GM18499 (cell line): ENCODE measurements at regions not wholly inside any gene's neighbourhood (a gene's known extent, or its start where the extent isn't known, plus 50 kb on each side); places are given as distances from the start of the nearest gene placed in this dataset.
"Not testable (repeated sequence)": the region's sequence is repeated elsewhere in the genome, so short reads cannot be mapped to it uniquely, and the experiment has no call there.

ENCODE experiments used
- ATAC-seq: cut with Tn5 transposase; IDR thresholded peaks from one replicate; pipeline ENCODE4 v1.9.1; 2021; ENCODE audit warnings: moderate number of reproducible peaks; ENCODE audit not compliant: insufficient read depth, unreplicated experiment

- ATAC-seq: no peak
Observed at GRCh38 chr19:29015569-29015968, 197.4 kb downstream of the UQCRFS1 start.

- no peak for ATAC-seq
Observed at GRCh38 chr19:29014857-29015436, 198.0 kb downstream of the UQCRFS1 start.

- ATAC-seq: no peak
Observed at GRCh38 chr19:29013988-29014387, 199.0 kb downstream of the UQCRFS1 start.

- no peak for ATAC-seq
Observed at GRCh38 chr19:29013325-29013724, 199.6 kb downstream of the UQCRFS1 start.

- ATAC-seq: no peak
Observed at GRCh38 chr19:29012457-29012856, 200.5 kb downstream of the UQCRFS1 start.

- ATAC-seq: no peak
Observed at GRCh38 chr19:29010276-29010675, 202.7 kb downstream of the UQCRFS1 start.

- ATAC-seq: no peak
Observed at GRCh38 chr19:29006057-29006735, 206.8 kb downstream of the UQCRFS1 start.

- ATAC-seq: no peak
Observed at GRCh38 chr19:29004796-29005195, 208.2 kb downstream of the UQCRFS1 start.

- no peak for ATAC-seq
Observed at GRCh38 chr19:29003641-29004409, 209.1 kb downstream of the UQCRFS1 start.

GRCh38 chr19:29002336-29002735, 210.6 kb downstream of the UQCRFS1 start:
- no peak for ATAC-seq

GRCh38 chr19:29001597-29002245, 211.2 kb downstream of the UQCRFS1 start:
- no peak for ATAC-seq

GRCh38 chr19:29001141-29001581, 211.8 kb downstream of the UQCRFS1 start:
- no peak for ATAC-seq

- no peak for ATAC-seq
Observed at GRCh38 chr19:28999724-29000433, 213.1 kb downstream of the UQCRFS1 start.

GRCh38 chr19:28998974-28999373, 214.0 kb downstream of the UQCRFS1 start:
- ATAC-seq: no peak

GRCh38 chr19:28997866-28998265, 215.1 kb downstream of the UQCRFS1 start:
- not testable (repeated sequence) for ATAC-seq

- no peak for ATAC-seq
Observed at GRCh38 chr19:28990522-28990921, 222.4 kb downstream of the UQCRFS1 start.

GRCh38 chr19:28989739-28990138, 223.2 kb downstream of the UQCRFS1 start:
- ATAC-seq: no peak

GRCh38 chr19:28988066-28988465, 224.9 kb downstream of the UQCRFS1 start:
- no peak for ATAC-seq

GRCh38 chr19:28987177-28987576, 225.8 kb downstream of the UQCRFS1 start:
- no peak for ATAC-seq

- ATAC-seq: no peak
Observed at GRCh38 chr19:28985201-28985600, 227.8 kb downstream of the UQCRFS1 start.
